H9 (cell line): ENCODE measurements at regions not wholly inside any gene's neighbourhood (a gene's known extent, or its start where the extent isn't known, plus 50 kb on each side); places are given as distances from the start of the nearest gene placed in this dataset.

Experiments
- DNase-seq: peaks from one replicate; pipeline ENCODE4 v3.0.0-alpha.2; 2017
- H2AFZ ChIP-seq: one replicate; pipeline ENCODE4 v1.6.1; 2013; ENCODE audit warnings: mild to moderate bottlenecking, low read length, control low read depth, moderate library complexity
- H2AK5ac ChIP-seq: 2 replicates; pipeline ENCODE4 v1.6.1; 2013; ENCODE audit warnings: low read length, control low read depth, mixed read lengths; ENCODE audit not compliant: insufficient read length
- H2BK120ac ChIP-seq: one replicate; pipeline ENCODE4 v1.6.1; 2013; ENCODE audit warnings: low read depth, mild to moderate bottlenecking, low read length, control low read depth, inconsistent platforms; ENCODE audit not compliant: poor library complexity, severe bottlenecking
- H2BK12ac ChIP-seq: 2 replicates; pipeline ENCODE4 v1.6.1; 2013; ENCODE audit warnings: low read length, control low read depth, mixed read lengths, low read depth; ENCODE audit not compliant: insufficient read length
- H2BK15ac ChIP-seq: 2 replicates; pipeline ENCODE4 v1.6.1; 2013; ENCODE audit warnings: low read depth, low read length, control low read depth
- H2BK20ac ChIP-seq: one replicate; pipeline ENCODE4 v1.6.1; 2013; ENCODE audit warnings: low read depth, mild to moderate bottlenecking, low read length, control low read depth, inconsistent platforms; ENCODE audit not compliant: poor library complexity, severe bottlenecking
- H2BK5ac ChIP-seq: 2 replicates; pipeline ENCODE4 v1.6.1; 2013; ENCODE audit warnings: low read length, control low read depth, mixed read lengths; ENCODE audit not compliant: insufficient read length
- H3K14ac ChIP-seq: 2 replicates; pipeline ENCODE4 v1.6.1; 2013; ENCODE audit warnings: low read length, control low read depth; ENCODE audit not compliant: insufficient read depth
- H3K18ac ChIP-seq: 2 replicates; pipeline ENCODE4 v1.6.1; 2013; ENCODE audit warnings: low read depth, mild to moderate bottlenecking, mixed read lengths, low read length, control low read depth; ENCODE audit not compliant: insufficient read length
- H3K23ac ChIP-seq: 2 replicates; pipeline ENCODE4 v1.6.1; 2013; ENCODE audit warnings: low read length, control low read depth, mixed read lengths, low read depth; ENCODE audit not compliant: insufficient read length
- H3K23me2 ChIP-seq: 2 replicates; pipeline ENCODE4 v1.6.1; 2013; ENCODE audit warnings: low read depth, mild to moderate bottlenecking, mixed read lengths, low read length, control low read depth; ENCODE audit not compliant: insufficient read length, poor library complexity, severe bottlenecking
- H3K27ac ChIP-seq: 2 replicates; pipeline ENCODE4 v1.5.1; 2013; ENCODE audit warnings: low read length, control low read depth, mixed read lengths, low read depth; ENCODE audit not compliant: insufficient read length
- H3K27me3 ChIP-seq: 2 replicates; pipeline ENCODE4 v1.6.1; 2013; ENCODE audit warnings: low read length, control low read depth, inconsistent platforms; ENCODE audit not compliant: insufficient read depth
- H3K4ac ChIP-seq: 2 replicates; pipeline ENCODE4 v1.6.1; 2013; ENCODE audit warnings: low read depth, mild to moderate bottlenecking, control low read depth, inconsistent platforms, low read length, moderate library complexity
- H3K4me1 ChIP-seq: 2 replicates; pipeline ENCODE4 v1.6.1; 2013; ENCODE audit warnings: low read length, control low read depth, inconsistent platforms; ENCODE audit not compliant: insufficient read depth
- H3K4me2 ChIP-seq: 2 replicates; pipeline ENCODE4 v1.6.1; 2013; ENCODE audit warnings: low read length, control low read depth, mixed read lengths; ENCODE audit not compliant: insufficient read length, insufficient read depth
- H3K56ac ChIP-seq: 2 replicates; pipeline ENCODE4 v1.6.1; 2013; ENCODE audit warnings: low read depth, mild to moderate bottlenecking, mixed read lengths, low read length, control low read depth; ENCODE audit not compliant: insufficient read length
- H3K79me1 ChIP-seq: 2 replicates; pipeline ENCODE4 v1.6.1; 2013; ENCODE audit warnings: low read depth, mild to moderate bottlenecking, moderate library complexity, low read length, control low read depth, inconsistent platforms; ENCODE audit not compliant: insufficient read depth, poor library complexity, severe bottlenecking
- H3K79me2 ChIP-seq: 2 replicates; pipeline ENCODE4 v1.6.1; 2013; ENCODE audit warnings: low read length, control low read depth, inconsistent platforms; ENCODE audit not compliant: insufficient read depth
- H3K9ac ChIP-seq: 2 replicates; pipeline ENCODE4 v1.6.1; 2013; ENCODE audit warnings: low read length, control low read depth, mixed read lengths; ENCODE audit not compliant: insufficient read length; ENCODE audit errors: extremely low read depth
- H3K9me3 ChIP-seq: one replicate; pipeline ENCODE4 v1.6.1; 2013; ENCODE audit warnings: low read depth, low read length, inconsistent platforms; ENCODE audit not compliant: control insufficient read depth
- H3T11ph ChIP-seq: one replicate; pipeline ENCODE4 v1.6.1; 2013; ENCODE audit warnings: mild to moderate bottlenecking, low read length, control low read depth, inconsistent platforms
- H4K20me1 ChIP-seq: one replicate; pipeline ENCODE4 v1.6.1; 2013; ENCODE audit not compliant: control insufficient read depth, insufficient read length, insufficient read depth
- H4K5ac ChIP-seq: 2 replicates; pipeline ENCODE4 v1.6.1; 2013; ENCODE audit warnings: low read depth, mild to moderate bottlenecking, mixed read lengths, low read length, control low read depth; ENCODE audit not compliant: insufficient read length
- H4K8ac ChIP-seq: replicated peaks from 2 replicates; pipeline ENCODE4 v1.6.1; 2013; ENCODE audit warnings: low read length, control low read depth, mixed read lengths, low read depth; ENCODE audit not compliant: insufficient read length
- H4K91ac ChIP-seq: 2 replicates; pipeline ENCODE4 v1.6.1; 2013; ENCODE audit warnings: low read depth, mild to moderate bottlenecking, moderate library complexity, mixed read lengths, low read length, control low read depth; ENCODE audit not compliant: insufficient read length
- H3K27ac Mint-ChIP-seq, 3 experiments: 2 replicates in 2 of 3; 3 replicates in 1 of 3; pipeline ENCODE4 v1.8.0; 2020 to 2021; ENCODE audit warnings: mixed read lengths in 3 of 3, mild to moderate bottlenecking in 1 of 3, moderate library complexity in 1 of 3
- H3K27me3 Mint-ChIP-seq: 2 replicates; pipeline ENCODE4 v1.8.0; 2021; ENCODE audit warnings: low read depth, mild to moderate bottlenecking, moderate library complexity, mixed read lengths
- H3K36me3 Mint-ChIP-seq, 3 experiments: 2 replicates in 2 of 3; 3 replicates in 1 of 3; pipeline ENCODE4 v1.8.0; 2020 to 2021; ENCODE audit warnings: low read depth in 3 of 3, mixed read lengths in 3 of 3; ENCODE audit not compliant: insufficient read depth in 1 of 3
- H3K4me1 Mint-ChIP-seq, 2 experiments: 2 replicates each; pipeline ENCODE4 v1.8.0; 2020; ENCODE audit warnings: mixed read lengths in 2 of 2
- H3K4me3 Mint-ChIP-seq, 2 experiments: 2 replicates in 1 of 2; 3 replicates in 1 of 2; pipeline ENCODE4 v1.8.0; 2020 to 2021; ENCODE audit warnings: mild to moderate bottlenecking in 2 of 2, mixed read lengths in 2 of 2, moderate library complexity in 1 of 2
- H3K9me3 Mint-ChIP-seq, 2 experiments: 2 replicates in 1 of 2; 3 replicates in 1 of 2; pipeline ENCODE4 v1.8.0; 2020; ENCODE audit warnings: mild to moderate bottlenecking in 2 of 2, mixed read lengths in 2 of 2, moderate library complexity in 1 of 2
- WGBS: extraction: QIAGEN DNeasy Blood & Tissue Kit; methylation state at CpG from one replicate; pipeline ENCODE4 v1.1.7; 2013; ENCODE audit warnings: missing lambda C conversion rate, low lambda C conversion rate, mixed read lengths; ENCODE audit not compliant: insufficient read length; ENCODE audit errors: extremely low coverage; 5-methylcytosine and 5-hydroxymethylcytosine counted together
- TF ChIP-seq, protein P1 (sequence below): fragments of 200-600 bp; sonication (generic); conservative IDR thresholded peaks from 3 replicates; pipeline ENCODE4 v1.8.0; 2021; ENCODE audit warnings: antibody characterized with exemption, mild to moderate bottlenecking

DNA sequence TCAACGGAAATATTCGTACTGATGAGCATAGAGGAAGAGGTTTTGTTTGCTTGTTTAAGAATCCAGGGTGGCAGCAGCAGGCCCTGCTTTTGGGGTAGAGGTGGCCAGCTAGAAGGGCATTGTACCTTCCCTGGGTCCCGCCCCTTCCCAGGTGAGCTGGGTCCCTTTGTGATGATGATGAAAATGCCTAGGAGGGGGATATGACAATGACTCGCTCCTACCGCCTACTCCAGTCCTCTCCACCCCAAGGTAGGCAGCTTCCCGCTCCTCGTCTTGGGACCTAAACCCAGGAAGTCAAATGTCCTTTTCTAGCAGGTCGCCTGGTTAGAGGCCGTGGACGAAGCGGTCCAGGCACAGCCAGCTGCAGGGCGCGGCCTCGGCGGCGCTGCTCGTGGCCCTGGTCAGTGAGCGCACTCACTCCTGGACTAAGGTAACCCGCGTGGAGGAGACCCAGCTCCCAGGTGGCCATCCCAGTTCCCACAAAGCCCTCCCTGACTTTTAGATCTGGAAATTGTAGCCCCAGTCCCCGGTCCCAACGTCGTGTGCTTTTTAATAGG is 141.4 kb downstream of the LSMEM1 start:
- no peak overlapping the region for H2BK12ac ChIP-seq
- no CpG with 5 or more reads among the region's 23 CpGs for WGBS
- DNase-seq = peak; percentile 45
- H3K36me3 Mint-ChIP-seq = peaks cover 0 to 4% (median 0%) of the 10 kb centered on the region in 3 experiments; a peak in 3 of 7 replicates
- H4K8ac ChIP-seq = no peak overlapping the region
- H3K4me2 ChIP-seq = no peak overlapping the region
- H3K79me1 ChIP-seq = no peaks in the 10 kb centered on the region
- H3K4me1 Mint-ChIP-seq = peaks cover 6% of the 10 kb centered on the region in 2 experiments; a peak in 1 of 4 replicates
- no peaks in the 10 kb centered on the region for H3K4me1 ChIP-seq
- no peaks in the 10 kb centered on the region for H3K27me3 Mint-ChIP-seq
- no peak overlapping the region for H2BK5ac ChIP-seq
- H2AK5ac ChIP-seq = no peak overlapping the region
- no peaks in the 10 kb centered on the region for H3K79me2 ChIP-seq
- H3K9me3 Mint-ChIP-seq = peaks cover 3 to 6% of the 10 kb centered on the region in 2 experiments; a peak in 3 of 5 replicates
- H3K27me3 ChIP-seq = no peaks in the 10 kb centered on the region
- no peak overlapping the region for H3K27ac Mint-ChIP-seq
- H2BK15ac ChIP-seq = no peak overlapping the region
- H3K4ac ChIP-seq = no peak overlapping the region
- H3K56ac ChIP-seq = no peak overlapping the region
- H2AFZ ChIP-seq = peak overlapping the region; percentile 49
- no peak overlapping the region for H2BK20ac ChIP-seq
- H4K5ac ChIP-seq = no peak overlapping the region
- no peak overlapping the region for H3K23ac ChIP-seq
- TF ChIP-seq, protein P1, sequence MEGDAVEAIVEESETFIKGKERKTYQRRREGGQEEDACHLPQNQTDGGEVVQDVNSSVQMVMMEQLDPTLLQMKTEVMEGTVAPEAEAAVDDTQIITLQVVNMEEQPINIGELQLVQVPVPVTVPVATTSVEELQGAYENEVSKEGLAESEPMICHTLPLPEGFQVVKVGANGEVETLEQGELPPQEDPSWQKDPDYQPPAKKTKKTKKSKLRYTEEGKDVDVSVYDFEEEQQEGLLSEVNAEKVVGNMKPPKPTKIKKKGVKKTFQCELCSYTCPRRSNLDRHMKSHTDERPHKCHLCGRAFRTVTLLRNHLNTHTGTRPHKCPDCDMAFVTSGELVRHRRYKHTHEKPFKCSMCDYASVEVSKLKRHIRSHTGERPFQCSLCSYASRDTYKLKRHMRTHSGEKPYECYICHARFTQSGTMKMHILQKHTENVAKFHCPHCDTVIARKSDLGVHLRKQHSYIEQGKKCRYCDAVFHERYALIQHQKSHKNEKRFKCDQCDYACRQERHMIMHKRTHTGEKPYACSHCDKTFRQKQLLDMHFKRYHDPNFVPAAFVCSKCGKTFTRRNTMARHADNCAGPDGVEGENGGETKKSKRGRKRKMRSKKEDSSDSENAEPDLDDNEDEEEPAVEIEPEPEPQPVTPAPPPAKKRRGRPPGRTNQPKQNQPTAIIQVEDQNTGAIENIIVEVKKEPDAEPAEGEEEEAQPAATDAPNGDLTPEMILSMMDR = no peak
- no peak overlapping the region for H3K14ac ChIP-seq
- no peaks in the 10 kb centered on the region for H4K20me1 ChIP-seq
- no peak overlapping the region for H3T11ph ChIP-seq
- H3K23me2 ChIP-seq = no peaks in the 10 kb centered on the region
- no peak overlapping the region for H3K27ac ChIP-seq
- H2BK120ac ChIP-seq = no peak overlapping the region
- no peaks in the 10 kb centered on the region for H3K9me3 ChIP-seq
- no peak overlapping the region for H3K18ac ChIP-seq
- H3K4me3 Mint-ChIP-seq = no peak overlapping the region
- H3K9ac ChIP-seq = no peak overlapping the region
- H4K91ac ChIP-seq = no peak overlapping the region
